H1 (cell line): ENCODE measurements at regions not wholly inside any gene's neighbourhood (a gene's known extent, or its start where the extent isn't known, plus 50 kb on each side); places are given as distances from the start of the nearest gene placed in this dataset.

Experiments
- CTCF ChIA-PET: fragments of 300-600 bp; sonication (Branson Sonifier 250); formaldehyde crosslinking; loops from one replicate; lab custom pipeline; 2021; ENCODE audit not compliant: partially characterized antibody; lab: Charles Lee
- POLR2A ChIA-PET: fragments of 300-600 bp; sonication (Branson Sonifier 250); formaldehyde crosslinking; loops from one replicate; lab custom pipeline; 2021; ENCODE audit warnings: inconsistent platforms; ENCODE audit not compliant: partially characterized antibody; lab: Charles Lee
- DNase-seq, 2 experiments: peaks; one replicate each; pipeline versions ENCODE4 v3.0.0 to v3.0.0-alpha.2; 2010 to 2022; ENCODE audit warnings: low spot score in 2 of 2, low read depth in 1 of 2, mixed read lengths in 1 of 2
- FAIRE-seq: peaks from 2 replicates; lab custom pipeline; 2011; peaks lifted over from hg19 to GRCh38; lab: Jason Lieb, UNC
- H2AFZ ChIP-seq: 2 replicates; pipeline ENCODE4 v1.8.1; 2012; ENCODE audit warnings: low read length, inconsistent platforms
- H2AK5ac ChIP-seq: 2 replicates; pipeline ENCODE4 v1.6.1; 2013; ENCODE audit warnings: low read depth, low read length
- H2BK120ac ChIP-seq: replicated peaks from 2 replicates; pipeline ENCODE3; 2013; ENCODE audit warnings: low read depth, low read length, inconsistent platforms
- H2BK12ac ChIP-seq: 2 replicates; pipeline ENCODE4 v1.6.1; 2013; ENCODE audit warnings: low read depth, low read length
- H2BK15ac ChIP-seq: 2 replicates; pipeline ENCODE4 v1.6.1; 2013; ENCODE audit warnings: low read length
- H2BK20ac ChIP-seq: 2 replicates; pipeline ENCODE4 v1.6.1; 2013; ENCODE audit warnings: low read length
- H2BK5ac ChIP-seq: 2 replicates; pipeline ENCODE4 v1.6.1; 2013; ENCODE audit warnings: low read depth, low read length
- H3K14ac ChIP-seq: 2 replicates; pipeline ENCODE4 v1.6.1; 2013; ENCODE audit warnings: inconsistent platforms; ENCODE audit not compliant: insufficient read length
- H3K18ac ChIP-seq: 2 replicates; pipeline ENCODE4 v1.6.1; 2013; ENCODE audit warnings: low read length; ENCODE audit errors: extremely low read depth
- H3K23ac ChIP-seq: 2 replicates; pipeline ENCODE4 v1.6.1; 2013; ENCODE audit warnings: inconsistent platforms; ENCODE audit not compliant: insufficient read length
- H3K23me2 ChIP-seq: 2 replicates; pipeline ENCODE4 v1.6.1; 2013; ENCODE audit warnings: low read depth, low read length
- H3K27ac ChIP-seq: 2 replicates; pipeline ENCODE4 v1.6.1; 2011; ENCODE audit warnings: low read depth, low read length, inconsistent platforms
- H3K27me3 ChIP-seq, 4 experiments: replicated peaks in 1 of 4; 1 replicate in 1 of 4; 2 replicates in 3 of 4; pipeline versions ENCODE4 v1.6.1 to v1.8.1; 2011 to 2013; ENCODE audit warnings: low read length in 3 of 4, mild to moderate bottlenecking in 3 of 4, inconsistent platforms in 2 of 4, mixed read lengths in 2 of 4, moderate library complexity in 1 of 4; ENCODE audit not compliant: control insufficient read depth in 3 of 4, insufficient read depth in 3 of 4; ENCODE audit errors: extremely low read depth in 1 of 4
- H3K36me3 ChIP-seq, 4 experiments: 2 replicates each; pipeline versions ENCODE4 v1.6.1 to v1.8.1; 2011 to 2013; ENCODE audit warnings: mild to moderate bottlenecking in 4 of 4, low read length in 3 of 4, moderate library complexity in 2 of 4, control low read depth in 1 of 4, inconsistent platforms in 1 of 4; ENCODE audit not compliant: insufficient read depth in 4 of 4, control insufficient read depth in 2 of 4
- H3K4ac ChIP-seq: replicated peaks from 2 replicates; pipeline ENCODE3; 2013; ENCODE audit warnings: low read length, low read depth, mixed read lengths, inconsistent platforms; ENCODE audit not compliant: insufficient read length
- H3K4me1 ChIP-seq, 4 experiments: replicated peaks in 1 of 4; 1 replicate in 1 of 4; 2 replicates in 3 of 4; pipeline versions ENCODE4 v1.6.1 to v1.8.1; 2011 to 2013; ENCODE audit warnings: low read length in 3 of 4, inconsistent platforms in 2 of 4, mixed read lengths in 1 of 4; ENCODE audit not compliant: insufficient read depth in 4 of 4, control insufficient read depth in 3 of 4
- H3K4me2 ChIP-seq, 2 experiments: 2 replicates each; pipeline versions ENCODE4 v1.6.1 to v1.8.1; 2011 to 2013; ENCODE audit warnings: low read depth in 2 of 2, low read length in 2 of 2, control low read depth in 1 of 2, inconsistent platforms in 1 of 2, mild to moderate bottlenecking in 1 of 2; ENCODE audit not compliant: insufficient read depth in 1 of 2
- H3K4me3 ChIP-seq, 4 experiments: fragments of 200-600, 300-600 bp in 1 of 4; sonication (generic), shearing (Covaris generic), sonication (Bioruptor Twin) in 1 of 4; 2 replicates each; pipeline versions ENCODE4 v1.5.1 to v1.8.1; 2011 to 2016; ENCODE audit warnings: low read length in 4 of 4, low read depth in 3 of 4, control low read depth in 2 of 4, inconsistent platforms in 2 of 4, mild to moderate bottlenecking in 2 of 4, mixed read lengths in 1 of 4, moderate library complexity in 1 of 4; ENCODE audit not compliant: insufficient read depth in 2 of 4; ENCODE audit errors: extremely low read depth in 1 of 4
- H3K56ac ChIP-seq: replicated peaks from 2 replicates; pipeline ENCODE3; 2013; ENCODE audit warnings: low read depth, mild to moderate bottlenecking, mixed read lengths, low read length, inconsistent platforms; ENCODE audit not compliant: insufficient read length
- H3K79me1 ChIP-seq: 2 replicates; pipeline ENCODE4 v1.6.1; 2013; ENCODE audit warnings: low read depth, low read length, control low read depth
- H3K79me2 ChIP-seq, 2 experiments: 2 replicates each; pipeline versions ENCODE4 v1.6.1 to v1.8.1; 2012 to 2013; ENCODE audit warnings: low read length in 2 of 2, mild to moderate bottlenecking in 2 of 2, inconsistent platforms in 1 of 2; ENCODE audit not compliant: insufficient read depth in 2 of 2, control insufficient read depth in 1 of 2
- H3K9ac ChIP-seq, 4 experiments: replicated peaks in 1 of 4; 1 replicate in 1 of 4; 2 replicates in 3 of 4; pipeline versions ENCODE4 v1.6.1 to v1.8.1; 2011 to 2013; ENCODE audit warnings: low read depth in 3 of 4, low read length in 3 of 4, control low read depth in 2 of 4, mild to moderate bottlenecking in 2 of 4, moderate library complexity in 2 of 4, inconsistent platforms in 1 of 4; ENCODE audit errors: extremely low read depth in 1 of 4
- H3K9me3 ChIP-seq, 2 experiments: 2 replicates each; pipeline versions ENCODE4 v1.6.1 to v1.8.1; 2012 to 2013; ENCODE audit warnings: mild to moderate bottlenecking in 2 of 2, moderate library complexity in 2 of 2, control low read depth in 1 of 2, inconsistent platforms in 1 of 2, low read depth in 1 of 2, low read length in 1 of 2, mixed read lengths in 1 of 2; ENCODE audit not compliant: insufficient read depth in 2 of 2
- H4K20me1 ChIP-seq, 2 experiments: replicated peaks in 1 of 2; 2 replicates each; pipeline versions ENCODE3 to v1.8.1; 2011 to 2013; ENCODE audit warnings: inconsistent platforms in 2 of 2, low read length in 2 of 2, mild to moderate bottlenecking in 1 of 2; ENCODE audit not compliant: insufficient read depth in 2 of 2, control insufficient read depth in 1 of 2
- H4K5ac ChIP-seq: 2 replicates; pipeline ENCODE4 v1.6.1; 2013; ENCODE audit warnings: low read length, low read depth, mixed read lengths, inconsistent platforms; ENCODE audit not compliant: insufficient read length
- H4K8ac ChIP-seq: 2 replicates; pipeline ENCODE4 v1.8.0; 2013; ENCODE audit warnings: mild to moderate bottlenecking, moderate library complexity, low read length, inconsistent platforms; ENCODE audit not compliant: insufficient read depth; ENCODE audit errors: extremely low read depth
- H4K91ac ChIP-seq: replicated peaks from 2 replicates; pipeline ENCODE3; 2013; ENCODE audit warnings: low read length, mixed read lengths, inconsistent platforms; ENCODE audit not compliant: insufficient read length
- CBX8 ChIP-seq: fragments of 300-800, 300-1000 bp; sonication (generic); IDR thresholded peaks from 2 replicates; pipeline ENCODE4 v1.7.1; 2016; ENCODE audit warnings: low read depth, low read length, borderline replicate concordance
- EGR1 ChIP-seq: IDR thresholded peaks from 2 replicates; pipeline ENCODE4 v1.6.1; 2011; ENCODE audit warnings: low read depth, low read length, borderline replicate concordance
- JUND ChIP-seq: IDR thresholded peaks from 2 replicates; pipeline ENCODE4 v1.6.1; 2011; ENCODE audit warnings: mild to moderate bottlenecking, improper control_type of control experiment, low read length
- RNF2 ChIP-seq: fragments of 200-900, 300-1000 bp; sonication (generic); IDR thresholded peaks from 2 replicates; pipeline ENCODE4 v1.7.1; 2016; ENCODE audit warnings: borderline replicate concordance, low read depth, mild to moderate bottlenecking, antibody characterized with exemption, low read length; ENCODE audit not compliant: poor library complexity, severe bottlenecking; ENCODE audit errors: missing control alignments
- WGBS, 2 experiments: shearing (Covaris generic) in 1 of 2; methylation state at CpG; one replicate each; pipeline versions ENCODE4 v1.1.6 to v1.1.7; 2013 to 2015; ENCODE audit warnings: low lambda C conversion rate in 2 of 2, mixed read lengths in 2 of 2, inconsistent platforms in 1 of 2, low coverage in 1 of 2, missing lambda C conversion rate in 1 of 2; ENCODE audit not compliant: insufficient replicate concordance in 2 of 2, insufficient coverage in 1 of 2, insufficient read length in 1 of 2; ENCODE audit errors: extremely low coverage in 1 of 2, missing lambda C conversion rate in 1 of 2; 5-methylcytosine and 5-hydroxymethylcytosine counted together

DNA sequence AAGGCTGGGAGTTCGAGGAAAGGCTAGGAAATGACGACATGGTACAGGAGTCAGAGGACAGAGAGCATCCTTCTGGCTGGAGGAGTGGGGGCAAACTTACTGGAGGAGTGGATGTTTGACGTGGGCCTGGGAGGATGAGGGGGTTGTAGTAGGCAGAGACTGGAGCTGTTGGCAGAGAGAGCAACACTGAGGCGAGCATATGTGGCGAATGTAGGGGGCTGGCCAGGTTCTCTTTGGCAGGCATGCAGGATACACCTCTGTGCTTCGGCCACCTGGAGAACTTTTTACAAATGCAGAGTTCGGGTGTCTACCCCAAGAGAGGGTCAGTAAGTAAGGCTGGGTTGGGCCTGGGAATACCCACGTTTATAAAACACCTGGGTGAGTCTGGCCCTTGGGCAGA, 385.7 kb downstream of the FUT8 start:
- Histone ChIP-seq H4K5ac (no peak overlapping the region), H2BK12ac (no peak overlapping the region), H3K9me3 (no peaks in the 10 kb centered on the region), H2BK20ac (no peak overlapping the region), H2AK5ac (no peak overlapping the region), H3K36me3 (no peaks in the 10 kb centered on the region), H3K56ac (no peak overlapping the region), H3K18ac (no peak overlapping the region), H3K23ac (no peak overlapping the region), H3K4me1 (no peaks in the 10 kb centered on the region), H3K4me3 (no peak overlapping the region), H4K91ac (no peak overlapping the region), H2BK15ac (no peak overlapping the region), H3K4me2 (no peak overlapping the region), H3K9ac (no peak overlapping the region), H3K79me1 (no peaks in the 10 kb centered on the region), H3K79me2 (no peaks in the 10 kb centered on the region), H3K27me3 (no peaks in the 10 kb centered on the region), H2BK5ac (no peak overlapping the region), H2BK120ac (no peak overlapping the region), H4K8ac (no peak overlapping the region), H4K20me1 (no peaks in the 10 kb centered on the region), H3K23me2 (no peaks in the 10 kb centered on the region), H3K27ac (no peak overlapping the region), H2AFZ (no peak overlapping the region), H3K14ac (no peak overlapping the region), H3K4ac (no peak overlapping the region)
- ChIA-PET CTCF (interaction anchor here (0.6 to 2.1 kb wide), 2 partner anchors 26 to 383 kb away, joined by 3 to 5 read pairs; no protein-coding TSS in a partner anchor), POLR2A (no interaction called here)
- no peak for FAIRE-seq
- TF ChIP-seq JUND (no peak), CBX8 (no peak), RNF2 (no peak), EGR1 (no peak)
- WGBS, 2 experiments: 93% methylated on average over 8 of the region's 8 CpGs; no CpG with 5 or more reads in 1 of the 2 experiments
- DNase-seq: no peak
